Heart right ventricle (tissue), 16 donors: ENCODE measurements at regions not wholly inside any gene's neighbourhood (a gene's known extent, or its start where the extent isn't known, plus 50 kb on each side); places are given as distances from the start of the nearest gene placed in this dataset.

ENCODE experiments used
- ATAC-seq, 8 donors: fragments of 200-7000 bp; cut with Tn5 transposase; one replicate each; pipeline ENCODE4 v1.9.1; 2020; ENCODE audit warnings: mild to moderate bottlenecking in 8 of 8, moderate library complexity in 8 of 8, moderate number of reproducible peaks in 1 of 8
- DNase-seq, 2 donors: peaks; one replicate each; pipeline ENCODE4 v3.0.0-alpha.2; 2020
- H3K27ac ChIP-seq, 10 donors: fragments of 200-600 bp; sonication (generic) in 2 of 10; one replicate each; pipeline versions ENCODE4 v1.5.0 to v1.8.0; 2020 to 2022; ENCODE audit warnings: mild to moderate bottlenecking in 3 of 10
- H3K27me3 ChIP-seq, 7 donors: fragments of 200-600 bp; one replicate each; pipeline ENCODE4 v1.8.0; 2021 to 2022; ENCODE audit warnings: mild to moderate bottlenecking in 2 of 7
- H3K36me3 ChIP-seq, 9 donors: fragments of 200-600 bp; sonication (generic) in 1 of 9; one replicate each; pipeline versions ENCODE4 v1.5.0 to v1.8.0; 2020 to 2022; ENCODE audit warnings: mild to moderate bottlenecking in 2 of 9
- H3K4me1 ChIP-seq, 9 donors: fragments of 200-600 bp; sonication (generic) in 1 of 9; one replicate each; pipeline versions ENCODE4 v1.5.0 to v1.8.0; 2020 to 2022; ENCODE audit warnings: mild to moderate bottlenecking in 4 of 9
- H3K4me3 ChIP-seq, 10 donors: fragments of 200-600 bp; sonication (generic) in 2 of 10; one replicate each; pipeline versions ENCODE4 v1.5.0 to v1.8.0; 2020 to 2022; ENCODE audit warnings: mild to moderate bottlenecking in 7 of 10, moderate library complexity in 2 of 10
- H3K9me3 ChIP-seq, 11 donors: fragments of 200-600 bp in 10 of 11; sonication (generic) in 2 of 11; one replicate each; pipeline versions ENCODE4 v1.5.0 to v1.8.0; 2013 to 2022; ENCODE audit warnings: mild to moderate bottlenecking in 2 of 11, control low read depth in 1 of 11, moderate library complexity in 1 of 11
- CTCF ChIP-seq, 9 donors: fragments of 200-600 bp; sonication (generic) in 2 of 9; IDR thresholded peaks; one replicate each; pipeline versions ENCODE4 v1.5.0 to v1.8.0; 2021 to 2022; ENCODE audit warnings: antibody characterized with exemption in 9 of 9, mild to moderate bottlenecking in 5 of 9, moderate library complexity in 1 of 9
- WGBS, 2 donors: extraction: QIAGEN DNeasy Blood & Tissue Kit; methylation state at CpG; one replicate each; pipeline ENCODE4 v1.1.7; 2013; ENCODE audit warnings: inconsistent platforms in 1 of 2; 5-methylcytosine and 5-hydroxymethylcytosine counted together
- intact Hi-C, 10 donors: fragments of 100-400 bp; cut with DNase I; formaldehyde crosslinking; loops; one replicate each; pipeline versions ENCODE4 v1.11.1 to v1.14.2; 2022
- donor health status: Arrhythmogenic right ventricular cardiomyopathy.
- donor health status: ischemic (EF 13 %, LVEDD 7.1; RV severe dilation, severe dysfunction).
- donor health status: healthy with polysubstance abuse.
- donor health status: DM: no; HTN: yes; CAD: no.
- donor health status: DM: no; HTN: no; CAD: no.
- donor health status: ischemic (EF 25% LVEDD 6.9; RV normal size, moderate dysfunction).
- donor health status: ischemic (EF 25% LVEDD 5.7; RV mildly dilated, moderate dysfunction).
- donor health status: healthy.
- donor health status: DM: yes; HTN: yes; CAD: no.
- donor health status: Ischemic cardiomyopathy.
- donor health status: ischemic (EF 35%, LVEDD 5.7; RV mildly dilated, moderate dysfunction).
- donor health status: nonischemic (EF 11% LVEDD 7.7; RV severe dilation, severe dysfunction).
- donor health status: DM: yes; HTN: yes; CAD: no.
- donor health status: PGD.
- donor health status: ischemic (EF 29% LVEDD 5.4; RV normal size, mild dysfunction).
- donor health status: nonischemic (EF 23%, LVEDD 6.1; RV moderate dilation, normal function).

GRCh38 chr14:98748966-98749365, 523.0 kb downstream of the BCL11B start:
- intact Hi-C loops, result no loop called here

GRCh38 chr14:98751110-98751509, 520.9 kb downstream of the BCL11B start:
- Histone ChIP-seq H3K36me3 (no peaks in the 10 kb centered on the region), H3K9me3 (peaks cover 0 to 15% (median 8%) of the 10 kb centered on the region in 11 donors), H3K4me1 (no peaks in the 10 kb centered on the region), H3K27ac (no peak overlapping the region), H3K27me3 (peaks cover 0 to 16% (median 0%) of the 10 kb centered on the region in 7 donors), H3K4me3 (no peak overlapping the region)
- TF ChIP-seq CTCF (IDR thresholded peaks at IDR 0.05), result no peak
- intact Hi-C loops, result no loop called here
- ATAC-seq, result no peak
- 85 to 94% methylated on average over 2 of the region's 2 CpGs for WGBS, 2 donors
- DNase-seq, result no peak

More at GRCh38 chr14:98748966-98749365, 523.0 kb downstream of the BCL11B start:
- Histone ChIP-seq H3K27me3 (peaks cover 0 to 17% (median 0%) of the 10 kb centered on the region in 7 donors), H3K4me1 (no peaks in the 10 kb centered on the region), H3K27ac (no peak overlapping the region), H3K9me3 (no peaks in the 10 kb centered on the region), H3K4me3 (no peak overlapping the region), H3K36me3 (no peaks in the 10 kb centered on the region)
- no peak for ATAC-seq
- DNase-seq, result no peak
- TF ChIP-seq CTCF (IDR thresholded peaks at IDR 0.05), result no peak

- DNase-seq (no peak), ATAC-seq (no peak)
- intact Hi-C loops, result no loop called here
- peaks cover 0 to 5% (median 0%) of the 10 kb centered on the region in 7 donors for H3K27me3 ChIP-seq
- peaks cover 0 to 15% (median 8%) of the 10 kb centered on the region in 11 donors for H3K9me3 ChIP-seq
- H3K36me3 ChIP-seq, result no peaks in the 10 kb centered on the region
- WGBS, 2 donors, result 88 to 94% methylated on average over 1 of the region's 1 CpG
- no peak overlapping the region for H3K27ac ChIP-seq
- H3K4me3 ChIP-seq, result no peak overlapping the region
- TF ChIP-seq CTCF (IDR thresholded peaks at IDR 0.05), result no peak
- H3K4me1 ChIP-seq, result no peaks in the 10 kb centered on the region
Measured at GRCh38 chr14:98752660-98753059, 519.3 kb downstream of the BCL11B start.

- Histone ChIP-seq H3K4me3 (no peak overlapping the region), H3K4me1 (no peaks in the 10 kb centered on the region), H3K9me3 (peaks cover 0 to 15% (median 8%) of the 10 kb centered on the region in 11 donors), H3K27me3 (peaks cover 0 to 5% (median 0%) of the 10 kb centered on the region in 7 donors), H3K27ac (no peak overlapping the region), H3K36me3 (no peaks in the 10 kb centered on the region)
- no peak for TF ChIP-seq CTCF (IDR thresholded peaks at IDR 0.05)
- intact Hi-C loops, result no loop called here
- ATAC-seq (no peak), DNase-seq (no peak)
- 66 to 72% methylated on average over 2 of the region's 2 CpGs for WGBS, 2 donors
Measured at GRCh38 chr14:98754343-98755020, 517.5 kb downstream of the BCL11B start.
